ENCODE measurements at regions not wholly inside any gene's neighbourhood (a gene's known extent, or its start where the extent isn't known, plus 50 kb on each side); places are given as distances from the start of the nearest gene placed in this dataset.

DNA sequence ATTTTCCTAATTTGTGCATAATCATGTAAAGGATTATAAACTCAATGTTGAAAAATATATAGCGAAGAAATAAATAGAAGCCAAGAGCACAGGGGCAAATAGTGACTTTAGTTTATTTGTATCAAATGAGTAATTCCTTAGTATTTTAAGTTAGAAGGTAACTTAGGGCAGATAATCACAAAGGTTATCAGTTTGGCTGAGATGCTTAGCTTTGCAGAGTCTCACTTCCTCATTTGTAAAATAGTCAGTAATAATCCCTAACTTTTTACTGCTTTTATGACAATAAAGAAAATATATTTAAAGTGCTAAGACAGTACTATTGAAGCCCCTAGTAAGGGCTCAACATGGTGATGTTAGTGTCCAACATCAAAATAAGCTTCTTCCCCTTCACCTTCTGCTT, 297.4 kb upstream of the TUSC1 start:
- no peak for TF ChIP-seq ZNF423 (CRISPR knock-in tag; IDR thresholded peaks at IDR 0.05)
- no peak for TF ChIP-seq ELF4 (CRISPR knock-in tag; IDR thresholded peaks at IDR 0.05; ENCODE audit: low read depth)
- TF ChIP-seq, protein P1, sequence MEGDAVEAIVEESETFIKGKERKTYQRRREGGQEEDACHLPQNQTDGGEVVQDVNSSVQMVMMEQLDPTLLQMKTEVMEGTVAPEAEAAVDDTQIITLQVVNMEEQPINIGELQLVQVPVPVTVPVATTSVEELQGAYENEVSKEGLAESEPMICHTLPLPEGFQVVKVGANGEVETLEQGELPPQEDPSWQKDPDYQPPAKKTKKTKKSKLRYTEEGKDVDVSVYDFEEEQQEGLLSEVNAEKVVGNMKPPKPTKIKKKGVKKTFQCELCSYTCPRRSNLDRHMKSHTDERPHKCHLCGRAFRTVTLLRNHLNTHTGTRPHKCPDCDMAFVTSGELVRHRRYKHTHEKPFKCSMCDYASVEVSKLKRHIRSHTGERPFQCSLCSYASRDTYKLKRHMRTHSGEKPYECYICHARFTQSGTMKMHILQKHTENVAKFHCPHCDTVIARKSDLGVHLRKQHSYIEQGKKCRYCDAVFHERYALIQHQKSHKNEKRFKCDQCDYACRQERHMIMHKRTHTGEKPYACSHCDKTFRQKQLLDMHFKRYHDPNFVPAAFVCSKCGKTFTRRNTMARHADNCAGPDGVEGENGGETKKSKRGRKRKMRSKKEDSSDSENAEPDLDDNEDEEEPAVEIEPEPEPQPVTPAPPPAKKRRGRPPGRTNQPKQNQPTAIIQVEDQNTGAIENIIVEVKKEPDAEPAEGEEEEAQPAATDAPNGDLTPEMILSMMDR (IDR thresholded peaks at IDR 0.05) = no peak
- no peak for TF ChIP-seq NFYB (CRISPR knock-in tag; conservative IDR thresholded peaks at IDR 0.05; ENCODE audit: low read depth)
- no peak for TF ChIP-seq KAT7 (CRISPR knock-in tag; IDR thresholded peaks at IDR 0.05; ENCODE audit: borderline replicate concordance)
- TF ChIP-seq, protein P2, sequence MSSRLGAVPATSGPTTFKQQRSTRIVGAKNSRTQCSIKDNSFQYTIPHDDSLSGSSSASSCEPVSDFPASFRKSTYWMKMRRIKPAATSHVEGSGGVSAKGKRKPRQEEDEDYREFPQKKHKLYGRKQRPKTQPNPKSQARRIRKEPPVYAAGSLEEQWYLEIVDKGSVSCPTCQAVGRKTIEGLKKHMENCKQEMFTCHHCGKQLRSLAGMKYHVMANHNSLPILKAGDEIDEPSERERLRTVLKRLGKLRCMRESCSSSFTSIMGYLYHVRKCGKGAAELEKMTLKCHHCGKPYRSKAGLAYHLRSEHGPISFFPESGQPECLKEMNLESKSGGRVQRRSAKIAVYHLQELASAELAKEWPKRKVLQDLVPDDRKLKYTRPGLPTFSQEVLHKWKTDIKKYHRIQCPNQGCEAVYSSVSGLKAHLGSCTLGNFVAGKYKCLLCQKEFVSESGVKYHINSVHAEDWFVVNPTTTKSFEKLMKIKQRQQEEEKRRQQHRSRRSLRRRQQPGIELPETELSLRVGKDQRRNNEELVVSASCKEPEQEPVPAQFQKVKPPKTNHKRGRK (CRISPR knock-in tag; IDR thresholded peaks at IDR 0.05; ENCODE audit: borderline replicate concordance) = no peak
- no peak for TF ChIP-seq ATF1 (CRISPR knock-in tag; IDR thresholded peaks at IDR 0.05)
- no peak for TF ChIP-seq TEAD4 (CRISPR knock-in tag; IDR thresholded peaks at IDR 0.05)
- TF ChIP-seq, protein P3, sequence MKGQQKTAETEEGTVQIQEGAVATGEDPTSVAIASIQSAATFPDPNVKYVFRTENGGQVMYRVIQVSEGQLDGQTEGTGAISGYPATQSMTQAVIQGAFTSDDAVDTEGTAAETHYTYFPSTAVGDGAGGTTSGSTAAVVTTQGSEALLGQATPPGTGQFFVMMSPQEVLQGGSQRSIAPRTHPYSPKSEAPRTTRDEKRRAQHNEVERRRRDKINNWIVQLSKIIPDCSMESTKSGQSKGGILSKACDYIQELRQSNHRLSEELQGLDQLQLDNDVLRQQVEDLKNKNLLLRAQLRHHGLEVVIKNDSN (CRISPR knock-in tag; IDR thresholded peaks at IDR 0.05) = no peak
- TF ChIP-seq, protein P4, sequence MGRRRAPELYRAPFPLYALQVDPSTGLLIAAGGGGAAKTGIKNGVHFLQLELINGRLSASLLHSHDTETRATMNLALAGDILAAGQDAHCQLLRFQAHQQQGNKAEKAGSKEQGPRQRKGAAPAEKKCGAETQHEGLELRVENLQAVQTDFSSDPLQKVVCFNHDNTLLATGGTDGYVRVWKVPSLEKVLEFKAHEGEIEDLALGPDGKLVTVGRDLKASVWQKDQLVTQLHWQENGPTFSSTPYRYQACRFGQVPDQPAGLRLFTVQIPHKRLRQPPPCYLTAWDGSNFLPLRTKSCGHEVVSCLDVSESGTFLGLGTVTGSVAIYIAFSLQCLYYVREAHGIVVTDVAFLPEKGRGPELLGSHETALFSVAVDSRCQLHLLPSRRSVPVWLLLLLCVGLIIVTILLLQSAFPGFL (CRISPR knock-in tag; IDR thresholded peaks at IDR 0.05; ENCODE audit: borderline replicate concordance) = no peak
- TF ChIP-seq ZNF263 (CRISPR knock-in tag; IDR thresholded peaks at IDR 0.05; ENCODE audit: low read depth) = no peak
- TF ChIP-seq, protein P5, sequence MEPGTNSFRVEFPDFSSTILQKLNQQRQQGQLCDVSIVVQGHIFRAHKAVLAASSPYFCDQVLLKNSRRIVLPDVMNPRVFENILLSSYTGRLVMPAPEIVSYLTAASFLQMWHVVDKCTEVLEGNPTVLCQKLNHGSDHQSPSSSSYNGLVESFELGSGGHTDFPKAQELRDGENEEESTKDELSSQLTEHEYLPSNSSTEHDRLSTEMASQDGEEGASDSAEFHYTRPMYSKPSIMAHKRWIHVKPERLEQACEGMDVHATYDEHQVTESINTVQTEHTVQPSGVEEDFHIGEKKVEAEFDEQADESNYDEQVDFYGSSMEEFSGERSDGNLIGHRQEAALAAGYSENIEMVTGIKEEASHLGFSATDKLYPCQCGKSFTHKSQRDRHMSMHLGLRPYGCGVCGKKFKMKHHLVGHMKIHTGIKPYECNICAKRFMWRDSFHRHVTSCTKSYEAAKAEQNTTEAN (CRISPR knock-in tag; IDR thresholded peaks at IDR 0.05) = no peak
- TF ChIP-seq SP1 (CRISPR knock-in tag; conservative IDR thresholded peaks at IDR 0.05) = no peak
